Stimulated activated effector memory CD8-positive, alpha-beta T cell treated with anti-CD3 and anti-CD28 coated beads, Interleukin-12 subunit alpha, Interleukin-12 subunit beta, amount 100 ng/mL, for 72 hours (primary cell): ENCODE measurements at regions not wholly inside any gene's neighbourhood (a gene's known extent, or its start where the extent isn't known, plus 50 kb on each side); places are given as distances from the start of the nearest gene placed in this dataset.
A peak's percentile ranks its signal among the peaks of the same experiment; 100 is the strongest.

Experiments used
- ATAC-seq: fragments of 150-1000 bp; cut with Tn5 transposase; 2 replicates; pipeline ENCODE4 v1.10.0; 2021
- DNase-seq, 2 donors: peaks; one replicate each; pipeline ENCODE4 v3.0.0; 2021 to 2022; ENCODE audit warnings: low spot score in 2 of 2
- H3K27ac Mint-ChIP-seq: one replicate; pipeline ENCODE4 v1.8.0; 2022; ENCODE audit warnings: mild to moderate bottlenecking, mixed read lengths
- H3K36me3 Mint-ChIP-seq: one replicate; pipeline ENCODE4 v1.8.0; 2022; ENCODE audit warnings: mild to moderate bottlenecking, mixed read lengths
- H3K4me1 Mint-ChIP-seq: one replicate; pipeline ENCODE4 v1.8.0; 2022; ENCODE audit warnings: mixed read lengths
- H3K4me3 Mint-ChIP-seq: one replicate; pipeline ENCODE4 v1.8.0; 2022; ENCODE audit warnings: mild to moderate bottlenecking, mixed read lengths
- H3K9me3 Mint-ChIP-seq: one replicate; pipeline ENCODE4 v1.8.0; 2022; ENCODE audit warnings: mixed read lengths

DNA sequence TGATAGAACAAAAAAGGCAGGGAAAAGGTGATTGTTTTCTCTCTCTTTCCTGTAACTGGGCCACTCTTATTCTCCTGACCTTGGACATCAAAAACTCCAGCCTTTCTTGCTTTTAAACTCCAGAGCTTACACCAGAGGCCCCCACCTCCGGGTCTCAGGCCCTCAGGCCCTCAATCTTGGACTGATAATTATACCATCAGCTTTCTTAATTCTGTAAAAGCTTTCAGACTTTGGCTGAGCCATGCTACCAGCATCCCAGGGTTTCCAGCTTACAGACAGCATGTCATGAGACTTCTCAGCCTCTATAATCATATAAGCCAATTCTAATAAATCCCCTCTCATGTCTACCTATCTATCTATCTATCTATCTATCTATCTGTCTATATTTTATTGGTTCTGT, 137.7 kb downstream of the SNX18 start:
- Mint-ChIP-seq H3K4me1 (peaks cover 18% of the 10 kb centered on the region), H3K4me3 (no peak overlapping the region), H3K36me3 (no peaks in the 10 kb centered on the region), H3K9me3 (no peaks in the 10 kb centered on the region), H3K27ac (no peak overlapping the region)
- ATAC-seq (no peak), DNase-seq (no peak)

DNA sequence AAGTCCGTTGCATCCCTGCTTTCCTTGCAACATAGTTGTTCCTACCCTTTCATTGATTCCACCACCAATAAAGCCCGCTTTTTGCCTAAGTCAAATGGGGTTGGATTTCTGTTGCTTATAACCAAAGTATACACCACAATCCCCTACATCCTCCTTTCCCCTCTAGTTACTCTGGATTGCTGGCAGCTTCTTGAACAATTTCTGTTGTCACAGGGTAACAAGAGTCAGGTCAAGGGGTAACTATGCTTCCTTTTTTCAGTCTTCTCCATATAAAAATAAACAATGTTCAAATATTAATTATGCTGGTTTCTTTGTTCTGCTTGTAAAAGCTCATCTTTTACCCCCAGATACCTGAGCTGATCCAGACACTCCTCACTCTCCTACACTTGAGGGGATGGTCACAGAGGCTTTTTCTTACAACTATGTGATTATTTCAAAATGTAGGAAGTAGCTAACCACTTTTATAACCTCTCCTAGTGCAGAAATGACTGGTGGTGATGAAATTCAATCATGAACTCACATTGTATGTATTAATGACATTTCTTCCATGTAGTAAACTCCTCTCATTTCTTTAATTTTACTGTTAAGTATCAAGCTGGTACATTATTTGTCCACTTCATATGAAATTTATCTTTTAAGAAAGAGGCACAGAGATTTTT, 136.5 kb downstream of the SNX18 start:
- DNase-seq (no peak), ATAC-seq (peak; percentile 45)
- no peaks in the 10 kb centered on the region for H3K36me3 Mint-ChIP-seq
- peaks cover 18% of the 10 kb centered on the region for H3K4me1 Mint-ChIP-seq
- H3K9me3 Mint-ChIP-seq = no peaks in the 10 kb centered on the region
- H3K27ac Mint-ChIP-seq = no peak overlapping the region
- no peak overlapping the region for H3K4me3 Mint-ChIP-seq

DNA sequence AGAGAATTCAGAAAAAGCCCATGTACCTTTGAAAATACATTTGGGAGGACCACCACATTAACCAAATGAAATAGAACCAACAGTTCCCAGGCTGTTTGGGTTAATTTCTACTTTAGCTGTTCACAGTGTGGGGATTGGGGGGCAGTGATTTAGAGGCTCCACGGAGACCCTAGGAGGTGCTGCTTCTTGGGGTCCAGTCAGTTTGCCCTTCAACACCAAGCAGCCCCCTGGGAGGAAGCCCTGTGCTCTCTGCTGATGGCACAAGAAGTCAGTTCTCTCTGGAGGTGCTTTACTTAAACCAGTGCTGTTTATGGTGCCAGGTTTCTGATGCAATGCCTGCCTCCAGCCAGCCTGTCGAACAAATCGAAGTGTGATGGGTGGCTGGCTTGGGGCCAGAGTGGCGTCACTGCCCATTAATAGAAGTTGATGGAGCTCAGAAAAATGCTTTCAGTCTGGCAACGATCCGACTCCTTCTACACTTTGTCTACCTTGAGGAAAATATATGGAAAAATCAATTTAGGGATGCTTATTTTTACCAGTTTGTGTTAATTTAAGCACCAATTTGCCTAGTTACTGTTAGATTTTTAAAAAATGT, 134.0 kb downstream of the SNX18 start:
- H3K4me1 Mint-ChIP-seq = peaks cover 37% of the 10 kb centered on the region
- peaks cover 5% of the 10 kb centered on the region for H3K9me3 Mint-ChIP-seq
- ATAC-seq (no peak), DNase-seq (no peak)
- H3K4me3 Mint-ChIP-seq = no peak overlapping the region
- H3K27ac Mint-ChIP-seq = no peak overlapping the region
- peaks cover under 1% of the 10 kb centered on the region for H3K36me3 Mint-ChIP-seq

DNA sequence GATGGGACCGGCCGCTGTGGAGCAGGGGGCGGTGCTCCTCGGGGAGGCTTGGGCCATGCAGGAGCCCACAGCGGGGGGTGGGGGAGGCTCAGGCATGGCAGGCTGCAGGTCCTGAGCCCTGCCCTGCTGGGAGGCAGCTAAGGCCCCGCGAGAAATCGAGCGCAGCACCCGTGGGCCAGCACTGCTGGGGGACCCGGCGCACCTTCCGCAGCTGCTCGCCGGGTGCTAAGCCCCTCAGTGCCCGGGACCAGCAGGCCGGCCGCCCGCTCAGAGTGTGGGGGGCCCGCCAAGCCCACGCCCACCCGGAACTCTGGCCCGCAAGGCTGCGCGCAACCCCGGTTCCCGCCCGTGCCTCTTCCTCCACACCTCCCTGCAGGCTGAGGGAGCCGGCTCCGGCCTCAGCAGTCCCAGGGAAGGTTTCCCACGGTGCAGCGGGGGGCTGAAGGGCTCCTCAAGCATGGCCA, 131.5 kb downstream of the SNX18 start:
- H3K4me3 Mint-ChIP-seq = no peak overlapping the region
- peaks cover 6% of the 10 kb centered on the region for H3K36me3 Mint-ChIP-seq
- DNase-seq (no peak), ATAC-seq (no peak)
- H3K9me3 Mint-ChIP-seq = peaks cover 5% of the 10 kb centered on the region
- H3K27ac Mint-ChIP-seq = no peak overlapping the region
- H3K4me1 Mint-ChIP-seq = peaks cover 46% of the 10 kb centered on the region

DNA sequence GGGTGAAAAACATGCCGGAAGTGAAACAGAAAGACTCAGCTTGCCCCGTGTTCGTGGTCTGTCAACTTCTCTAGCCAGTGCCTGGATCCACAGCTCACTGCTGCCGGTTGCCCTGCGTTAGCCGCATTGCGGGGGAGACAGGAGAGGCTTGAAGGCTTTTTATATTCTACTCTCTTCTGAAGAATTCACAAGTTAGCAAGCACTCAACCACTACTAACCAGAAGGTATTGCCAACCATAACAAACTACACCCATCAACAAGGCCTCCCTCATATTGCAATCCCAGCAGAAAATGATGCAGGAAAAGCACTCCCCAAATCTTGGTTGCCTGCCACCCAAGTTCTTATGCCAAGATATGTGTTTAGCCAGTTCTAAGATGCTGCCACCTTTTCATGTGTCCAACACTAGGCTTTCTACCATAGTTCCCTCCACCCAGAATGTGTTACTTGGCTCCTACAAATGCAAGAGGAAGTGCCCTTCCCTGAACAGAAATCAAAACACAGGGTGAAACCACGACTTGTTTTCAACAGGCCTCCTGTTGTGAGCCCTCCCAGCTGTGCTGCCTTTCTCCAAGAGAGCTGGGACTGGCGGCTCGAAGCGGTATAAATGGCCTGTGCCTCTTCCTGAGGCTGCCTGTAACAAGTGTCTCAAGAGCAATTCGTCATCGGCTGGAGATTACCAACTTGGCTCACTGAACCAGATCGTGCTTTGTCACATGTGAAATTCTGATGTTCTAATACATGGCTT, 129.0 kb downstream of the SNX18 start:
- DNase-seq (peak; percentile 57 to 88), ATAC-seq (peak; percentile 98)
- H3K27ac Mint-ChIP-seq = peak overlapping the region; percentile 89
- peaks cover 52% of the 10 kb centered on the region for H3K4me1 Mint-ChIP-seq
- H3K36me3 Mint-ChIP-seq = peaks cover 6% of the 10 kb centered on the region
- H3K4me3 Mint-ChIP-seq = peak overlapping the region; percentile 64
- H3K9me3 Mint-ChIP-seq = peaks cover 5% of the 10 kb centered on the region

GRCh38 chr5:54645882-54646355, 128.4 kb downstream of the SNX18 start:
- Mint-ChIP-seq H3K27ac (peak overlapping the region; percentile 89), H3K4me1 (peaks cover 52% of the 10 kb centered on the region), H3K36me3 (peaks cover 6% of the 10 kb centered on the region), H3K4me3 (peak overlapping the region; percentile 64), H3K9me3 (peaks cover 5% of the 10 kb centered on the region)
- no peak for ATAC-seq
- no peak for DNase-seq

- DNase-seq (no peak), ATAC-seq (peak; percentile 29)
- Mint-ChIP-seq H3K4me1 (peaks cover 52% of the 10 kb centered on the region), H3K27ac (peak overlapping the region; percentile 70), H3K9me3 (peaks cover 5% of the 10 kb centered on the region), H3K36me3 (peaks cover 6% of the 10 kb centered on the region), H3K4me3 (no peak overlapping the region)
Measured at GRCh38 chr5:54644226-54644625, 126.7 kb downstream of the SNX18 start.

DNA sequence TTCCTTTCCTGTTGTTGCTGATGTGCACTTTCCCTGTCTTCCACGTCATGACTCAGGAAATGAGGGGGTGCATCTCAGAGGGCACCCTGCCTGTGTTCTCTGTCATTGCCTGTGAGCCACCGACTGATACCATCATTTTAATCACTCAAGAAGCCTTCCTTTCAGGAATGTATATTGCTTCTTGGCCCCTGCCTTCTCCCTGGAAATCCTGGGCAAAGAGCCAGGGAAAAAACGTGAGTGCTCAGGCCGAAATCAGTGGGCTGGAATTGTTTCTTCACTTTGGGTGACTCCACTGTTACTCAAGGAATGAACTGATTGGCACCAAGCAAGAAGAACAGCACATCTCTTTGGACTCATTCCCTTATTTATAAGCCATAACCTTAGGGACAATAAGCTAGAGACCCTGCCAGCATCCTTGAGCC, 126.1 kb downstream of the SNX18 start:
- Mint-ChIP-seq H3K4me3 (no peak overlapping the region), H3K27ac (peak overlapping the region; percentile 70), H3K36me3 (peaks cover 6% of the 10 kb centered on the region), H3K4me1 (peaks cover 52% of the 10 kb centered on the region), H3K9me3 (peaks cover 5% of the 10 kb centered on the region)
- DNase-seq (no peak), ATAC-seq (no peak)

- DNase-seq (no peak), ATAC-seq (no peak)
- Mint-ChIP-seq H3K9me3 (no peaks in the 10 kb centered on the region), H3K4me1 (peaks cover 21% of the 10 kb centered on the region), H3K27ac (no peak overlapping the region), H3K4me3 (no peak overlapping the region), H3K36me3 (no peaks in the 10 kb centered on the region)
Measured at GRCh38 chr5:54639621-54640020, 122.1 kb downstream of the SNX18 start.

DNA sequence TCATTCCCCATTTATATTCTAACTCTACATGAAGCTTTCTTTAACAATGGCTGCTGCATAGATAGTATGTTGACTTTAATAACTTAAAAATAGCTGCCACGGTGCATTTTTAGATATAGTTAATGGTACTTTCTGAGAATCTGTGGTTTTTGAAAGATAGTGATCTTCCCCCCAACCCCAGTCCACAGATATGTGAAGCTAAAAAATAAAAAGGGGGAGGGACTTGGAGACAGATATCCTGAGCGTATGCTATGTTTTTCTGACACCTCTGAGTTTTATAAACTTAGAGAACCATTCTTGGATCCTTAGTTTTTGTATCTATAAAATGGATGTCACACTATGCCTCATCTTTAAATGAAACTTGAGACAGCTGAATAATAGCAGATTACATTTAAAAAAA, 120.5 kb downstream of the SNX18 start:
- ATAC-seq = no peak
- H3K4me1 Mint-ChIP-seq = peaks cover 7% of the 10 kb centered on the region
- H3K36me3 Mint-ChIP-seq = no peaks in the 10 kb centered on the region
- no peak overlapping the region for H3K4me3 Mint-ChIP-seq
- no peak overlapping the region for H3K27ac Mint-ChIP-seq
- no peaks in the 10 kb centered on the region for H3K9me3 Mint-ChIP-seq
- DNase-seq = no peak

DNA sequence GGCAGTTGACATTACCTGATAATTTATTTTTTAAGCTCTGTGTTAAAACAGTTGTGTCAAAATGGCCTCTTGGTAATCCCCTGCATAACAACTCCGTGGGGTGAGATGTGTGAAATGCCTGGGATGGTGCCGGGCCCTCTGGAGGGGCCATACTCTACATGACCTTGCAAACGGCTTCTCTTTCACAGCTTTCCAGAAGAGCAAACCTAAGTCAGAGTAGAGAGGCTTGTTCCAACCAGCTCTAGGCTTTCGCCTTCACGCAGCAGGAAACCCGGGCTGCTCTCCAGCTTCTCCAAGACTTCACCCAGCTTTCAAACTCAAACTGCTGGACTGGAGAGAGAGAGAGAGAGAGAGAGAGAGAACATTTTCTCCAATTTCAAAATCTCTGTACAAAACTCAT, 120.1 kb downstream of the SNX18 start:
- ATAC-seq (no peak), DNase-seq (no peak)
- Mint-ChIP-seq H3K4me1 (peaks cover 7% of the 10 kb centered on the region), H3K27ac (no peak overlapping the region), H3K36me3 (no peaks in the 10 kb centered on the region), H3K9me3 (no peaks in the 10 kb centered on the region), H3K4me3 (no peak overlapping the region)

GRCh38 chr5:54634089-54634488, 116.5 kb downstream of the SNX18 start:
- ATAC-seq (no peak), DNase-seq (no peak)
- no peak overlapping the region for H3K27ac Mint-ChIP-seq
- peaks cover 2% of the 10 kb centered on the region for H3K9me3 Mint-ChIP-seq
- no peak overlapping the region for H3K4me3 Mint-ChIP-seq
- H3K36me3 Mint-ChIP-seq = no peaks in the 10 kb centered on the region
- peaks cover 7% of the 10 kb centered on the region for H3K4me1 Mint-ChIP-seq

- ATAC-seq (no peak), DNase-seq (no peak)
- Mint-ChIP-seq H3K9me3 (peaks cover 6% of the 10 kb centered on the region), H3K27ac (no peak overlapping the region), H3K4me3 (no peak overlapping the region), H3K36me3 (no peaks in the 10 kb centered on the region), H3K4me1 (peaks cover 6% of the 10 kb centered on the region)
Measured at GRCh38 chr5:54632131-54632701, 114.7 kb downstream of the SNX18 start.

- Mint-ChIP-seq H3K4me3 (no peak overlapping the region), H3K27ac (no peak overlapping the region), H3K36me3 (no peaks in the 10 kb centered on the region), H3K9me3 (peaks cover 6% of the 10 kb centered on the region), H3K4me1 (peaks cover 6% of the 10 kb centered on the region)
- DNase-seq = no peak
- ATAC-seq = no peak
Measured at GRCh38 chr5:54630738-54631359, 113.3 kb downstream of the SNX18 start.

GRCh38 chr5:54629115-54629514, 111.6 kb downstream of the SNX18 start:
- no peak for DNase-seq

More at GRCh38 chr5:54629115-54629514, 111.6 kb downstream of the SNX18 start:
- no peak overlapping the region for H3K27ac Mint-ChIP-seq
- no peak overlapping the region for H3K4me3 Mint-ChIP-seq
- peaks cover 6% of the 10 kb centered on the region for H3K9me3 Mint-ChIP-seq
- ATAC-seq = no peak
- no peaks in the 10 kb centered on the region for H3K36me3 Mint-ChIP-seq
- H3K4me1 Mint-ChIP-seq = peaks cover 6% of the 10 kb centered on the region
